A172 (cell line): ENCODE measurements at regions not wholly inside any gene's neighbourhood (a gene's known extent, or its start where the extent isn't known, plus 50 kb on each side); places are given as distances from the start of the nearest gene placed in this dataset.
"Not testable (repeated sequence)": the region's sequence is repeated elsewhere in the genome, so short reads cannot be mapped to it uniquely, and the experiment has no call there.

Experiments
- DNase-seq: peaks from one replicate; pipeline ENCODE4 v3.0.0-alpha.2; 2015; ENCODE audit warnings: low spot score

DNA sequence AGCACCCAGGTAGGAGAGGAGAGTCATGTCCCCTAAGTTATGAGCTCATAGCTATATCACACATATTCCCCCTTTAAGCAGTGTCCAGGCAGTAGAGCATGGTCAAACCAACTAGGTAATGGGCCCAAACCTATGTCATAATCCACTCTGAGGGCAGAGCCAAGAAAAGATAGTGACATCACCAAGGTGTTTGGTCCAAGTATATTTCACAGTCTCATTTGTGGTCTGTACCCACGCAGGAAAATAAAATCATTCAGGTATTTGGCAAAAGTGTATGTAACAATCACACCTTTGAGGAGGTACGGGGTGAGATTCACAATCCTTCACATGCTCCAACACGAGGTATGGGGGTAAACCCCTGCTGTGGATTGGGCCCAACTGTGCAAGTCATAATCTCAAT is 2112.8 kb downstream of the TP53TG3F start:
- no peak for DNase-seq

DNA sequence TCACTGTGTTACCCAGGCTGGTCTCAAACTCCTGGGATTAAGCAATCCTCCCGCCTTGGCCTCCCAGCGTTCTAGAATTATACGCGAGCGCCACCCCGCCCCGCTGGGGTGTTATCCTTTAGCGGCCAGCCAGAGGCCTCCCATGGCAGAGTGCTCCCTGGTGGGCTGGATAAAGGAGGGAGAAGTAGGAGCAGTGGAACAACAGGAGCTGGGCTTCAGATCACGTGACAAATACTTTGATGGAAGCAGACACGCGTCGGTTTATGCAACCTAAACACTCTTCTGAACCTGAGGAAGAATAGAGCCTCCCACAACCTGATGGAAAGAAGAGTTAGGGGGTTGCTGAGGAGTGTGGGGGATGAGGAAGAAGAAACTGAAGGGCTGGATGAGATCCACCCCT is 2114.0 kb downstream of the TP53TG3F start:
- DNase-seq: no peak

DNA sequence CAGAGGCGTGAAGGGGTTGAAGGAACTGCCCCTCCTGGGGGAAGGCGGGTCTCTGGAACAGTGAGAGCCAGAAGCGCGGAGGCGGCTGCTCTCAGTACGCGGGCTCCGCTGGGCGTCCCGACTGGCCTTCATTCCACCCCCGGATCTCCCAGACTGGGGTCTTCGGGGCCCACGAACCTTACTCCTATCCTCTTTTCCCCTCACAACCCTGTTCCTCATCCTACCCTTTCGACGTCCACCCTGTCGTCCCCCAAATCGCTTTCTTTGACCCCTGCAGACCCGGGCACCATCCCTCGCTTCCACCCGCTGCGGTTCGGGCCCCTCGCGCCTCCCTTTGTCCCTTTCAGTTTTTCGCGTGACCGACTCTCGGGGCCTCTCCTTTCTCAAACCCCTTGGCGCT is 2114.6 kb downstream of the TP53TG3F start:
- no peak for DNase-seq

DNA sequence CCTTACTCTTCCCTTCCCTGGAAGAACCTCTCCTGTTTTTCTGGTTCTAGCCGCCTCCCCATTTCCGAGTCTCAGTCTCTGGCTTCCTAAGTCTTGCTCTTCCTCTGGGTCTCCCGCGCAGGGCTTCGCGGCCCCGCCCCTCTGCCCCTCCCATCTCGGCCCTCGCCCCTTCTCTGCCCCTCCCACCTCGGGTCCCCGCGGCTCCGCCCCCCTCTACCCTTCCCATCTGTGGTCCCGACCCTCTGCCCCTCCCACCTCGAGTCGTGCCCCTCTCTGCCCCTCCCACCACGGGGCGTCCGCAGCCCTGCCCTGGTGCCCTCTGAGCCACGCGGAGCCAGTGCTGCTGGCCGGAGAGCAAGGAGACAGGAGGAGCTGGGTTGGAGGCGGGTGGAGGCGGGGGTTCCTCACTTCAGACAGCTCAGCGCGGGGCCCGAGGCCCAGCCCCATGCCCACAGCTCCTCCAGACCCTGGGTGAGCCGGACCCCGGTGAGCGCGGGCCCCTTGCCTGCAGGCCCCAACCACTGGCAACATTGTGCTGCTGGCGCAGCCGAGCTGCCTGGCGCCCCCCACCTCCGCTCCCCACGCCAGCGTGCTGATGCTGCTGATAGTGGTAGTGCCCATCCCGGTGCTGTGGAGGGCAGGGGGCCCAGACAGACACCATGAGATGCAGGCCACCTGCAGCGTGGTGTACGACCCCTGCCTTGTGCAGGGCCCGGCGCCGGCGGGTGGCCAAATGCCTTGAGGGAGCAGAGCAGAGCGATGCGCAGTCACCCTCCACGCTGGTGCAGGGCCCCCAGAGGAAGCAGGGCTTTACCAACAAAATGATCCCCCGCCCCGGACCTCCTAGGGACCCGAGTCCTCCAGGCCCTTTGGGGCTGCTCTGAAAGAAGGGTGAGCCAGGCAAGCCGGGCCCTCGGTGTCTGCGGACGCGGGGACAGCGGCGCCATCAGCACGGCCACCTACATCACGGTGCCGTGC is 2115.3 kb downstream of the TP53TG3F start:
- DNase-seq: no peak

DNA sequence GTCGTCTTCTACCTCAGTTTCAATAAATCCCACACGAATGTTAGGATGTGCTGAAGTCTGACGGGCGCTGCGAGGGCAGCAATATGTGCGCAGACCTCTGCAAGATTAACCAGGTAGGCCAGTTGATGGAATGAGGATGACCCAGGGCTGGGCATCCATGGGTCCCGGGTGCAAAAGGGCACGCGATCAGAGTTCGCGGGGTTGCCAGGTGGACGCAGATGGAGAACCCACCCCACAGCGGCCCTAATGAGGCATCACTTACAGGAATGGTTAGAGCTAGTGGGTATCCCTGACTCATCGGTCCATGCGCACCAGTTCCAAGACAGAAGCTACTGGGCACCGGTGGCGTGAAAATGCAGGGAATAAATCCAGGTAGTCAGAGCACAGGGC is 2116.0 kb downstream of the TP53TG3F start:
- DNase-seq: no peak

DNA sequence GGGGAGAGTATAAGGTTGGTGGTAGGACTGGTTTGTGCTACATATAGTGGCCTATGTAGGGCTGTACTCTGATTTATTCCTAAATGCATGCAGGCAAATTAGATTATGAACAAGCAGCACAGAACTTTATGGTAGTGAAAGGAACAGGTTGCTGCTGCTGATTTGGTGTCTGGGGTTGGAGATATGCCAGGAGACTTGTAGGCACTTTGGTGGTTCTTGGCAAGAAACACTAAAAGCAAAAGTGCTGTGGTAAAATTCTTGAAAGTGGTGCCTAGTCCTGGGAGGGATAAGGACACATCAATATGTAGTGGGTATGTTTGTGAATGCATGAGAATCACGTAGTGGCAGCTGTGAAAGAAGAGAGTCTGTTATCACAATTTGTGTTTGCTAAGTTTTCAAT is 2126.0 kb downstream of the TP53TG3F start:
- no peak for DNase-seq

DNA sequence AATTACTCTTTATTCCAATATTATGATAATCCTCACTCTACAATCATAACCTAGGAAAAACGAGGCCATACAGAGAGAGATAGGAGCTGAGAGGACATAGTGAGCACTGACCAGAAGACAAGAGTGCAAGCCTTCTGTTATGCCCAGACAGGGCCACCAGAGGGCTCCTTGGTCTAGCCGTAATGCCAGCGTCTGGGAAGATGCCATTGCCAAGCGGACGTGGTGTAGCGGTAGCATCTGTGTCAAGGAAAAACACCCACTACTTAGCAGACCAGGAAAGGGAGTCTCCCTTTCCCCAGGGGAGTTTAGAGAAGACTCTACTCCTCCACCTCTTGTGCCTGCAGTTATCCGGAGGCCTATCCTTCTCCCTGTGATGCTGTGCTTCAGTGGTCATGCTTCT is 2131.5 kb downstream of the TP53TG3F start:
- DNase-seq: not testable (repeated sequence)

DNA sequence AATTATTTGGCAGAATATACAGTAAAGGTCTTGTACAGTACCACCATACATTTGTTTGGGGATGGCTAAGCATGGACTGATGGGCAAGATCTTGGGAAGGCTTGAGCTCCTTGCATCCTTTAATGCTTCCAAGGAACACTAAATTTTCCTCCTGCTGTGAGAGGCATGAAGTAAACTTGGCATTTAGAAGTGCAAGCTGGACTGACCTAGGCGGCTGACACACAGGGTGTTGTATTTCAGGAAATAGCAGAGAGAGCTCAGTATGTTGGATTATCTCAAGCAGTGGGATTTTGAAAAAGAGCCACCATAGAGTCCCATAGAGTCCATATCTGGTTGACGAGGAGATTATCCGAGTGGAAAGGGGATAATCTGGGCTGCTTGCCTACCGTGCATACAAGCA is 2137.1 kb downstream of the TP53TG3F start:
- DNase-seq: no peak

DNA sequence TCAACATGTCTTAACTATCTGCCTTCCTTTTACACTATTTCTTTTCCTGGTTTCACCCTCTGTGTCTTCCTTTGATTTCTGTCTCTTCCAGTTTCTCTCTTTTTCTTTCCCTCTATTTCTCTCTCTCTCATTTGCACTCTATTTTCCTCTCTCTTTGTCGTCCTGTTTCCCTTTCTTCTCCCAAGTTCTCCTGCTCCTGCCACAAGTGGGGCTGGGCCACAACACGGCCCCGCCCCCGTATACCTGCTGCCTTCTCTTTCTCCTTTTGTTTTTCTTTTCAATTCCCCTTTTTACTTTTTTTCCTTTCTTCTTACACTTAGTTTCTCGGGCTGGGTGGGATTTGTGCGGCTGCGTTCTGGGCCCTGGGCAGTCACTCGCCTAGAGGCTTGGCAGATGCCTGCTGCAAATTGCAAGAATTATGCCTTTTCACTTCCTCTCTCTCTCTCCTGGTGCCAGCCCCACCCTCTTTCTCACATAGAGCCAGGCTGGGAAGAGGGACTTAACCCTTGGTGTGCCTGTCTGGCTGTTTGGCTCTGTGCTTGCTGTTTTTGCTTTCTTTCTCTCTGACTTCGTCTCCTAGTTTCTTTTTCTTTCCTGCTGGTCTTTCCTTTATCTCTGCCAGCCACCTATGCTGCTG is 2139.4 kb downstream of the TP53TG3F start:
- DNase-seq: no peak

DNA sequence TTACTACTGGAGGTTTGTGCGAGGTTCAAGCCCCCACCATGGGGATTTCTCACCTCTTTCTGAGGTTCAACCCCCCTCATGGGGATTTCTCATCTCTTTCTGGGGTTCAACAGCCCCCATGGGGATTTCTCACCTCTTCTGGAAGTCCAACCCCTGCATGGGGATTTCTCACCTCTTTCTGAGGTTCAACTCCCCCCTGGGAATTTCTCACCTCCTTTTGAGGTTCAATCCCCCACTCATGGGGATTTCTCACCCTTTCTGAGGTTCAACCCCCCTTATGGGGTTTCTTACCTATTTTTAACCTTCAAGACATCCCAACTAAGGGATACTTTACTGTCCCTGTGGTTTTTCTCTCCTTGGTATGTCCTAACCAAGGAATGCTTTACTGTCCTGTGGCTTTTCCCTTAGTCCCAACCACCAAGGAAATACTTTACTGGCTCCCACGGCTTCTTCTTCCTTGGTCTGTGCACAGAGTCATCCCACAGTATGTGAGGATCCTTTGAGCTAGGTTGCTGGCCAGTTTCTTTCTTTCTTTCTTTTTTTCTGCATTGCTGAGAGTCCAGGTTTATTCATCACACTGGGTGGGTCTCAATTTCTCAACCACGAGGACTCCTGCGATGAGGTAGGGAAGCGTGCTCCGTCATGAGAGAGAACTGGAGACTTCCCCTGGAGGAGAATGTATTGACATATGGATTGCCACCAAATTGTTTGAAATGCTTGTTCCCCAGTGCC is 2140.2 kb downstream of the TP53TG3F start:
- DNase-seq: no peak

DNA sequence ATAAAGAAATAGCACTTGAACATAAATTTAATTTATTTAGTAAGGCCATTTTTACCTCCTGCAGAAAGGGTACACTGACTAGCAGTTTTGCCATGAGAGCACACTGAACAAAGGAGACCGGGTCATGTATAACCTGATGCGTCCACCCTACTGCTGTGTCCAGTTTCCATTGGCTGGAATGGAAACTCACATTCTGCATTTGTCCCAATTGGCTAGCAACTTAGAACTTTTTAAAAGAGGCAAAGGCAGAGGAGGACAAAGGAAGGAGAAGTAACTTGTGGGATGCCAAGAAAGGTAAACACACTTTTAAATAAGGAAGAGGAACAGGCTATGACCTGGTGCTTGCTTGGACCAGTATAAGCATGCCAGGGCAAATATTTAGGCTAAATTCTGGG is 2140.7 kb downstream of the TP53TG3F start:
- DNase-seq: not testable (repeated sequence)

DNA sequence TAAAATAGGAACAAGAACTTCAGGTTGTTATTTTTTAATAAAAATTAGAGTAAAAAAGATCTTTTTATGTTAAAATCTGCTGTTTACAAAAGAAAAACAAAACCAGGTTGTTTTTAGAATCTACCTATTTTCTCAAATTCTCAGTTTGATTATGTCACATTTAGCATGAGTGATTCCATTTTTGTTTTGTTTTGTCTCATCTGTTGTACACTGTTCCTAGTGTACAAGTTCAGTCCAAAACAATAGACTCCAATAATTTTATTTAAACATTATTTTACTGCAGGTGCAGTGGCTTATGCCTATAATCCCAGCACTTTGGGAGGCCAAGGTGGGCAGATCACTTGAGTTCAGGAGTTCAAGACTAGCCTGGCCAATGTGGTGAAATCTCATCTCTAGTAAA is 2142.7 kb downstream of the TP53TG3F start:
- no peak for DNase-seq

DNA sequence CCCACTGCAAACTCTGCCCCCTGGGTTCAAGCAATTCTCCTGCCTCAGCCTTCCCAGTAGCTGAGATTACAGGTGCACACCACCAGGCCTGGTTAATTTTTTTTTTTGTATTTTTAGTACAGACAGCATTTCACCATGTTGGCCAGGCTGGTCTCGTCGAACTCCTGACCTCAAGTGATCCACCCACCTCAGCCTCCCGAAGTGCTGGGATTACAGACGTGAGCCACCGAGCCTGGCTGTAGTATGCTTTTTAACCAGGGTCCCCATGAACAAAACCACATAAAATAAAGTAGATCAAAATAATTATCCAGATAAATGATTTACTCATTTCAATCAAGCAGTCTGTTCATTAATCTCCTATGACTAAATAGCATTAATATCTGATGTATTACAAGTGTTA is 2144.0 kb downstream of the TP53TG3F start:
- not testable (repeated sequence) for DNase-seq

DNA sequence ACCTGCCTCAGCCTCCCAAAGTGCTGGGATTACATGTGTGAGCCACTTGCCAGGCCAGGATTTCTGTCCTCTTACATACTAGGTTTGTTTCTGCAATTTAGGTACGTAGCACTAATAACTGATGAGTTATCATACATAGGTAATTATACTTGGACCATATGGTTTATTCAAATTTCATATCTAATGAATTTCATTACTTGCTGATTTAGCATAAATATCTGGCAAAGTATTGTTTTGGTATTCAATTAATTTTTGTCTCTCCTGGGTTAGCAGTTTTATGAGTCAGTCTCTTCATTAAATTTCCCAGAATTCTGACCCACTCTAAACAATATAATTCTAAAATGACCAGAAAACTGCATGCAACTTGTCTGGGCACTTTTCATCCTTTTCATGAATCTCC is 2146.5 kb downstream of the TP53TG3F start:
- no peak for DNase-seq

DNA sequence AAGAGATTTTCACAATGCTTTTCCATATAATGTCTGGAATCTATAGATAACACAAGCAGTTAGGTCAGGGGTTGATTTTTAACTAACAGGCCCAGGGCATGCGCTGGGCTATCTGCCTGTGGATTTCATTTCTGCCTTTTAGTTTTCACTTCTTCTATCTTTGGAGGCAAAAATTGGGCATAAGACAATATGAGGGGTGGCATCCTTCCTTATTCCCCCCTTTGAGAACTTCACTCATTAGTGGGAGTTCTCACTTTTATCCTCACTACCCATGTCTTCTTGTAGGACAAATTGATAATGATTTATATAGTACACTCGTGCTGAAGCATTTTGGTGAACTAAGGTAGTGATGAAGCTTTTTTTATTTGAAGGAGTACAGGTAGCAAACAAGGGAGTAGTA is 2155.5 kb downstream of the TP53TG3F start:
- not testable (repeated sequence) for DNase-seq

DNA sequence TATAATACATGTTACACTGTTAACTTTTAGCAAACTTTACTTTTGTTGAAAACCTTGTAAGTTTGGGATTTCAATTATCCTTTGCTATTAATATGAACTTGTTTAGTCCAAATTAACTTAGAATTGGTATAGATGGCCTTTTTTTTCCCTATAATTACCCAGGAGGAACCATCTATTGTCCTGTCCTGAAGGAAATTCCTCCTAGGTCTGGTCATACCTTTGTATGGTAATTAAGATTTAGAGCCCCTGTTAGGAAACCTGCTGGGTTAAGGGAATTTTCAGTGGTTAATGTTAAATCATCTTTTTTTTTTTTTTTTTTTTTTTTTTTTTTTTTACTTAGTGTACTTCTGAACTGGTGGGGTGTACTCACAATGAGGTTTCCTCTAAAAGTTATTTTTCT is 2159.8 kb downstream of the TP53TG3F start:
- DNase-seq: not testable (repeated sequence)

DNA sequence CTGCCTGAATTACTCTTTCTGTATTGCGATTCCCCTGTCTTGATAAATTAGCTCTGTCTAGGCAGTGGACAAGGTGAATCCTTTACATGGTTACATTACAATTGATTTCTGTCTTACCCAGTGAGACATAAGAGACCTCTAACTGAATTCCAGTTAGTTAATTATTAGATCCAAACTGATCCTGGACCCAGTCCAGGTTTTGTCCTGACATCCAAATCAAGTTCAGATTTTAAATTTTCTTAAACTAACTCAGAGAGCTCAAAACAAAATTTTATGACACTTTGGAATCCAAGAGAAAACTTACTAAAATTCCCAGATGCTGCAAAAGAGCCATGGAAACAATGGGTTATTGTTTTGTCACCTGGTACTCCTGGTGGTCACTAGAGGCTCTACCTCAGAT is 2166.6 kb downstream of the TP53TG3F start:
- no peak for DNase-seq

DNA sequence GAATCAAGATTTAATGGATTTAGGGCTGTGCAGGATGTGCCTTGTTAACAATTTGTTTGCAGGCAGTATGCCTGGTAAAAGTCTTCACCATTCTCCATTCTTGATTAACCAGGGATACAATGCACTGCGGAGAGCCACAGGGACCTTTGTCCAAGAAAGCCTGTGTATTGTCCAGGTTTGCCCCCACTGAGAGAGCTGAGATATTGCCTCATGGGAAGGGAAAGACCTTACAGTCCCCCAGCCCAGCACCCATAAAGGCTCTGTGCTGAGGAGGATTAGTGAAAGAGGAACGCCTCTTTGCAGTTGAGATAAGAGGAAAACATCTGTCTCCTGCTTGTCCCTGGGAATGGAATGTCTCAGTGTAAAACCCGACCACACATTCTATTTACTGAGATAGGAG is 2169.6 kb downstream of the TP53TG3F start:
- no peak for DNase-seq

DNA sequence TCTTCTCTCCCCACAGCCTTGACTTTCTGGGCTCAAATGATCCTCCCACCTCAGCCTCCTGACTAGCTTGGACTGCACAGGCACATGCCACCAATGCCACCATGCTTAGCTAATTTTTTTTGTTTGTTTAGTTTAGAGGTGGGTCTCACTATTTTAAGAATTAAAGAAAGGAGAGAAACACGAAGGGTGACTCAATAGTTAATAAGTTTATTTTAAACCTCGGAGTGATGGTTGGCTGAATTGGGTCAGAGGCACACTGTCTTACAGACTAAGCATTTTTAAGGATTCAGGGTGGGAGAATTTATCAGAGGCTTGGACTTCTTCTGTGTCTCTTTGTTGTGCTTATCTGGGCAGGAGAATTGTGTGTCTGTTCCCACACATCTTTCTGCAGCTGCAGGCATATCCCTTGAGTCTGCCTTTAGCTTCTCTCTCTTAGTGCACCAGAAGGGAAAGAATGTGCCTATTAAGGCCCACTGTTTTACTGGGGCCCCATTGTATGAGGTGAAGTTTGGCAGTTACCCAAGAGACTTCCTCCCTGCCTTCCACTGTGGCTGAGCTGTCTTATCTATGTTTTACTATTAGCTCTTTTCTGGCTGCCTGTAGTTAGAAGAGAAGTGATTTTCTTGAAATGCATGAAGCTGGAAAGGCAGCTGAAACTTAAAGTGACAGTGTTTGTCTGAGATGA is 2172.0 kb downstream of the TP53TG3F start:
- no peak for DNase-seq

DNA sequence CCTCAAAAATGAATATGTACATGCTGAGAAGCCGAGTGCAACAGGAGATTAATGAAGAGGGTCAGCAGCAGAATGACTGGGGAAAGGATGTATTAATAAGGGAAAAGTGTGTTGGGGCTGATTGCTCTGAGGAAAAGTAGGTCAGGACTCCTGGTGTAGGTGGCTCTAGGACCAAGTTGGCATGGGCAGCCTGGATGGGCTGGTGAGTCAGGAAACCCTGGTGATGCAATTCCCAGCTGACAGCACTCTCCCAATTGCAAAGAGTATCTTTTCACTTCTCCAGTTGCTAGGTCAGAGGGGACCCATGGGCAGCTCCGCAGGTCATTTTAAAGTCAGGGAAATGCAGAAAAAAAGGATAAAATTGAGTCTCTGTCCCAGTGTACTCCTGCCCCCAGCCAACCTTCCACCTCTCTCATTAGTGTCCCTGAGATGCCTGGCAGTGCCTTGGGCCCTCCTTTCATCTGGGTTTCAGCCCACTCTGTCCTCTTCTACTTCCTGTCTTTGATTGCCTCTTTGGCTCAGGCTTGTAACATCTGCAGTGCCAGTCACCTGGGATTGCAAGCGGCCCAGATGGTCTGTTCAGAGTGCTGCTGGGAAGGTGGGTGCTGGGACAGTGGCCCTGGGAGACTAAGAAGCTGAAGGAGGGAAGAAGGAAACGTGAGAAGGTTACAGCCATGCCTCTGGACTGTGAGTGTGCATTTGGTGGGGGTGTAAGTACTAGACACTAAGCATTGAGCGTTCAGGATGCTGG is 2177.2 kb downstream of the TP53TG3F start:
- no peak for DNase-seq

DNA sequence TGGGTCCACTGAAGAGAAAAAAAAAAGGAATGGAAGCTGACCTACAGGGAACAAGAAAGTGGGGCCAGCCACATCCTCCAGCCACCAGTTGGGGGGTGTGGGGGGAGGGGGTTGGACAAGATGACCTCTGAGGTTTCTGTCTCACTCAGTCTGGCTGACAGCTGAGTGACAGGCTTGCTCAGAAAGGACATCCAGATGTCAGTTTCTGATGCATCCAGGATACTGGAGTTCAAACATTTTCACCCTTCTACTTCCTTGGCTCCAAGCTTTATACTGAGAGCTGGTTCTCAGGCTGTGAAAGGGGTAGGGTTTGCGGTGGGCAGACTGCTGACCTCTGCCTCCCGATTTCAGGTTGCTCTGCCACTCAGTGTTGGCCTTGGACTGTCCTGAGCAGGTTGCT is 2178.3 kb downstream of the TP53TG3F start:
- DNase-seq: no peak
